HS-5 (cell line): ENCODE measurements at regions not wholly inside any gene's neighbourhood (a gene's known extent, or its start where the extent isn't known, plus 50 kb on each side); places are given as distances from the start of the nearest gene placed in this dataset.
"Not testable (repeated sequence)": the region's sequence is repeated elsewhere in the genome, so short reads cannot be mapped to it uniquely, and the experiment has no call there.

Experiments
- DNase-seq: peaks from one replicate; pipeline ENCODE4 v3.0.0-alpha.2; 2012; ENCODE audit warnings: low read depth

GRCh38 chr17:77037943-77038342 is 102.8 kb upstream of the SEC14L1 start:
- no peak for DNase-seq

- no peak for DNase-seq
Measured at GRCh38 chr17:77038884-77039555, 101.7 kb upstream of the SEC14L1 start.

DNA sequence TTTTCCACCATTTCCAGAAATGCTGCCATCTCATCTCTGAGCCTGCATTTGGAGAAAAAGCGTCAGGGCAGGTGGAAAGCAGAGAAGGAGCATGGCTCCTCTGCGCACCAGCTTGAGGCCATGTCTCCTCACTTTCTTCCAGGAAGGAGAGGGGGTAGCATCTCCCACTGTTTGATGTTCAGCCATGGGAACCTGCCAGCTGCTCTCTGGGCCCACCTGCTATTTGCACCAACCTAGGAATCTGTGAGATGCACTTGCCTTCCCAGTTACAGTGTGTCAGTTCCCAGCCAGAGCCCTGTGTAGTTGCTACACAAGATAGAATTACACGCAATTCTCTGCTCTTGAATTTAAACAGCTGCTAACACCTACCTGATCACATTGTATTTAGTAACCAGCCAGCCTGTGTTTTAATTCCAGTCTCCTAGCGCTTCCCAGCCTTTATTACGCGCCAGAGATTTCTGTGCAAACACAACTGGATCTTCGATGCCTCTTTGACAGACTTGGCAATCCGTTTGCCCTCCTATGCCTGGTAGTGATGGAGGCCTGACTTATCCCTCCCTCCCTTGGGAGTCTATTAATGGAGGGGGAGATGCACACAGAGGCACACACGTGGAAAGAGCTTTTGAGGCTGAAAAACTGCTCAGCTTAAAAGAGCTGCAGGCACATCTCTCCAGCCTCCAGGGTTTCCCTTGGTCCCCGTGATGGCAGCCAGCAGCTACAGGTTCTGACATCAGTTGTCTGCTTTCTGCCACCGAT is 98.1 kb upstream of the SEC14L1 start:
- DNase-seq: no peak

- DNase-seq: no peak
Measured at GRCh38 chr17:77045441-77046041, 95.2 kb upstream of the SEC14L1 start.

GRCh38 chr17:77049440-77049839 is 91.3 kb upstream of the SEC14L1 start:
- DNase-seq: no peak

- DNase-seq: not testable (repeated sequence)
Measured at GRCh38 chr17:77050901-77051300, 89.9 kb upstream of the SEC14L1 start.

- DNase-seq: no peak
Measured at GRCh38 chr17:77054936-77055335, 85.8 kb upstream of the SEC14L1 start.

GRCh38 chr17:77055453-77055852 is 85.3 kb upstream of the SEC14L1 start:
- no peak for DNase-seq

- no peak for DNase-seq
Measured at GRCh38 chr17:77058016-77058415, 82.8 kb upstream of the SEC14L1 start.

GRCh38 chr17:77061669-77062068 is 79.1 kb upstream of the SEC14L1 start:
- no peak for DNase-seq

- DNase-seq: no peak
Measured at GRCh38 chr17:77064598-77064997, 76.2 kb upstream of the SEC14L1 start.

DNA sequence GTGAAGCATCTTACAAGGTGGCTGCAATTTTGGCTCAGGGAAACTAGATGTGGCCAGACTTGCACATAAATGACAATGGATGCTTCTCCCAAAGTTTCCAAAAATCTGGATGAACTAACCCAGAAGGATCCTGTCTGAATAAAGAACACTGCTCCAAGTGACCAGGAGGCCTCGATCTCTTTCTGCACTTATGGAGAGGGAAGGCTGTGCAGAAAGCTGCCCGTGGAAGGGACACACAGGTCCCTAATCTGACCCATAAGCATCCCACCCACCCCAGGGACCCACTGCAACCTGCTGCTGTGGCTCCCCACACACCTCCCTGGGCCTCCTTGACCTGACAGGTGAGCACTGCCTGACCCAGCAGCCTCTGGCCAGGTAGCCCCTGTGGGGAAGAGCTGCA is 74.6 kb upstream of the SEC14L1 start:
- no peak for DNase-seq

DNA sequence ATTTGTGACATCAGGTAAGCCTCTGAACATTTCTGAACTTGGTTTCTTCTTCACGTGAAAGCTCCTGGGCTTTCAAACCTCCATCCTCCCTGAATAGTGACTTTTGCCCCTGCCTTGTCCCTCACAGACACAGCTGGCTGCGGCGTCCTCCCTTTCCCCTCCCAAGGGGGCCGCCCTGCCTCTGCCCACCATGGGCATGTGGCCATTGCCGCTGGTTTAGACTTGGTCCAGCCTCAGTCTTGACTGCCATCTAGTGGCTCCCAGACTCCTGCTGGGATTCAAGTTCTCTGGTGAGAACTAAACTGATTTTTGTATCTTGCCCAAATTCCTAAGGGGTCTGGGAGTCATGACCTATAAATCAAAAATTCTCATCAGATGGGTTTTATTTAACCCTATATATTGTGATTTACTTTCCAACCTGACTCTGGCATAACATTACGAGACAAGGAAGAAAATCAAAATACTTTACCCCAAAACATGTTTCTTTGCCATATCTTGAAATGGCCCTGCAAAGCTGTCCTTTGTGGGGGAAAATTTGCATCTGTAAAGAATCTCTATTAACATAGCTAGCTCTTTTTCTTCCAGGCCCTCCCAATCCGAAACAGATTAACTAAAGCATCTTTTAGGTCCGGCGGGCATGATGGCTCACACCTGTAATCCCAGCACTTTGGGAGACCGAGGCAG is 73.9 kb upstream of the SEC14L1 start:
- peak; percentile 16 for DNase-seq

GRCh38 chr17:77068915-77069314 is 71.9 kb upstream of the SEC14L1 start:
- no peak for DNase-seq

GRCh38 chr17:77070888-77071279 is 69.9 kb upstream of the SEC14L1 start:
- DNase-seq: no peak

DNA sequence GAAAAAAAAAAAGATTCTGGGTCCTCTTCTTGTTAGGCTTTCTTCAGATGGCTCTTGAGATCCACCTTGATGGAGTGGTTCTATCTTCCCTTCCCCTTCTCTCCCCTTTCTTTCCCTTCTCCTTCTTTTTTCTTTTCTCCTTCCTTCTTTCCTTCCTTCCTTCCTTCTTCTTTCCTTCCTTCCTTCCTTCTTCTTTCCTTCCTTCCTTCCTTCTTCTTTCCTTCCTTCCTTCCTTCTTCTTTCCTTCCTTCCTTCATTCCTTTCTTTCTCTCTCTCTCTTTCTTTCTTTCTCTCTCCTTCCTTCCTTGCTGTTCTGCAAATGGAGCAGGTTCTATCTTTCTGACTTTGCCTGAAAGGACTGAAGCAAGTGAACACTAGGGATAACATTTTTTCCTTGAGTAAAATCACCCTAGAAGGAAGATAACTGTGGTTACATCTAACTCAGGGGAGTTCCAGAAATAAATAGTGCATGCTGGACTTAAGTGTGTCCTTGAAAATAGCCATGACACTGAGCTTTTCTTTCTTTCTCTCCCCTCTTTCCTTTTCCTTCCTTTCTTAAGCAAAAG is 68.8 kb upstream of the SEC14L1 start:
- no peak for DNase-seq

- DNase-seq: no peak
Measured at GRCh38 chr17:77072670-77073069, 68.1 kb upstream of the SEC14L1 start.

DNA sequence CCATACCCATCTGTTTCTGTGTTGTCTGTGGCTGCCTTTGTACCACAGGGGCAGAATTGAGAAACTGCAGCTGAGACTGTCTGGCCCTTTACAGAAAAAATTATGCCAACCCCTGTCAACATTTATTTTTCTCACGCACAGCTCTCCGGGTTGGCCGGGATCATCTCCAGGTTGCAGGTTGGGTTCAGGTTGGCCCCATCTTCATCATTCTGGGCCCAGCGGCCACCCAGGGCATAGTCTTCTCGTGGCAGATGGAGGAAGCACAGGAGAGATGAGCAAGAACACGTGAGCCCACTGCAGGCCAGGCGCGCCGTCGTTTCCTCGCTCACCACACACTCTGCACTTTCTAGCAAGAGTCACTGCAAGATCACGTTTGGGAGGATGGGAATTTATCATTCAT is 66.1 kb upstream of the SEC14L1 start:
- DNase-seq: no peak

GRCh38 chr17:77076124-77076830 is 64.5 kb upstream of the SEC14L1 start:
- DNase-seq: no peak

GRCh38 chr17:77083531-77083930 is 57.2 kb upstream of the SEC14L1 start:
- DNase-seq: no peak

DNA sequence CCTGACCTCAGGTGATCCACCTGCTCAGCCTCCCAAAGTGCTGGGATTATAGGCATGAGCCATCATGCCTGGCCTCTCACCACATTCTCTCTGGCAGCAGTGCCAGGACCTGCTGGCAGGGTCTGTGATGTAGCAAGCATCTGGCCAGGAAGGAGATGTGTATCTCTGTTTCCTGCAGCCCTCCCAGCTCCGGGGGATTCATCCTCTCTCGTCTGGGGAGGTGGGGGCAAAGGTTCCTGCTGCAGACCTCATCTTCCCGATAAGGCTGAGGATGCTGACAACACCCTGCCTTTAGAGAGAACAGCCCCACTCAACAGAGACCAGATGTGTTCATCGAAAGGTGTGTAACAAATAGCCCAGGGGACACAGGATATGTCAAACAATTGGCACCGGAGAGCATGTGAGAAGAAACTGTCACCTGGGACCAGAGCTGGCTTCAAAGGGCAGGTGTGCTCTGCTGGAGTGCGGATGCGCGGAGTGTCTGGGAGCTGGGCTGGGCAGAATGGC is 54.8 kb upstream of the SEC14L1 start:
- DNase-seq: no peak
